Heart left ventricle (tissue), 16 donors: ENCODE measurements at regions not wholly inside any gene's neighbourhood (a gene's known extent, or its start where the extent isn't known, plus 50 kb on each side); places are given as distances from the start of the nearest gene placed in this dataset.

Experiments used
- ATAC-seq, 4 donors: fragments of 200-7000 bp; cut with Tn5 transposase; one replicate each; pipeline ENCODE4 v1.9.1; 2020 to 2022; ENCODE audit warnings: moderate library complexity in 4 of 4, mild to moderate bottlenecking in 3 of 4, moderate number of reproducible peaks in 1 of 4
- DNase-seq, 5 donors: peaks; one replicate each; pipeline ENCODE4 v3.0.0-alpha.2; 2020
- H3K27ac ChIP-seq, 12 donors: fragments of 200-600 bp; sonication (generic) in 4 of 12; one replicate each; pipeline versions ENCODE4 v1.5.0 to v1.8.0; 2016 to 2022; ENCODE audit warnings: mild to moderate bottlenecking in 2 of 12
- H3K27me3 ChIP-seq, 9 donors: fragments of 200-600 bp; sonication (generic) in 2 of 9; one replicate each; pipeline versions ENCODE4 v1.5.1 to v1.8.0; 2016 to 2022; ENCODE audit warnings: mild to moderate bottlenecking in 3 of 9
- H3K36me3 ChIP-seq, 9 donors: fragments of 200-600 bp; sonication (generic) in 2 of 9; one replicate each; pipeline versions ENCODE4 v1.5.0 to v1.8.0; 2018 to 2022; ENCODE audit warnings: mild to moderate bottlenecking in 2 of 9
- H3K4me1 ChIP-seq, 12 donors: fragments of 200-600 bp; sonication (generic) in 4 of 12; one replicate each; pipeline versions ENCODE4 v1.5.0 to v1.8.0; 2016 to 2022; ENCODE audit warnings: mild to moderate bottlenecking in 3 of 12
- H3K4me3 ChIP-seq, 12 donors: fragments of 200-600 bp; sonication (generic) in 4 of 12; one replicate each; pipeline versions ENCODE4 v1.5.0 to v1.8.0; 2017 to 2022; ENCODE audit warnings: mild to moderate bottlenecking in 9 of 12, moderate library complexity in 4 of 12
- H3K9me3 ChIP-seq, 12 donors: fragments of 200-600 bp; sonication (generic) in 4 of 12; one replicate each; pipeline versions ENCODE4 v1.5.0 to v1.8.0; 2016 to 2022; ENCODE audit warnings: mild to moderate bottlenecking in 1 of 12
- POLR2A ChIP-seq, 2 donors: fragments of 450-650 bp; IDR thresholded peaks; one replicate each; pipeline ENCODE4 v1.6.1; 2017; ENCODE audit warnings: antibody characterized with exemption in 2 of 2, mild to moderate bottlenecking in 2 of 2, moderate library complexity in 2 of 2
- WGBS, 4 donors: extraction: QIAGEN DNeasy Blood & Tissue Kit in 2 of 4; methylation state at CpG; one replicate each; pipeline versions ENCODE4 v1.1.5 to v1.1.7; 2013 to 2018; 5-methylcytosine and 5-hydroxymethylcytosine counted together
- intact Hi-C, 10 donors: fragments of 100-400 bp; cut with DNase I; formaldehyde crosslinking; loops; one replicate each; pipeline versions ENCODE4 v1.11.1 to v1.14.2; 2022
- TF ChIP-seq, protein P1 (sequence below), 12 donors: fragments of 200-600 bp; sonication (generic) in 4 of 12; IDR thresholded peaks; one replicate each; pipeline versions ENCODE4 v1.5.0 to v1.8.0; 2018 to 2022; ENCODE audit warnings: antibody characterized with exemption in 12 of 12, mild to moderate bottlenecking in 5 of 12
- donor health status: ischemic (EF 13 %, LVEDD 7.1; RV severe dilation, severe dysfunction).
- donor health status: healthy with polysubstance abuse.
- donor health status: DM: no; HTN: yes; CAD: no.
- donor health status: DM: no; HTN: no; CAD: no.
- donor health status: ischemic (EF 25% LVEDD 6.9; RV normal size, moderate dysfunction).
- donor health status: ischemic (EF 25% LVEDD 5.7; RV mildly dilated, moderate dysfunction).
- donor health status: healthy.
- donor health status: DM: yes; HTN: yes; CAD: no.
- donor health status: ischemic (EF 35%, LVEDD 5.7; RV mildly dilated, moderate dysfunction).
- donor health status: nonischemic (EF 11% LVEDD 7.7; RV severe dilation, severe dysfunction).
- donor health status: DM: yes; HTN: yes; CAD: no.
- donor health status: PGD.
- donor health status: ischemic (EF 29% LVEDD 5.4; RV normal size, mild dysfunction).
- donor health status: nonischemic (EF 23%, LVEDD 6.1; RV moderate dilation, normal function).

DNA sequence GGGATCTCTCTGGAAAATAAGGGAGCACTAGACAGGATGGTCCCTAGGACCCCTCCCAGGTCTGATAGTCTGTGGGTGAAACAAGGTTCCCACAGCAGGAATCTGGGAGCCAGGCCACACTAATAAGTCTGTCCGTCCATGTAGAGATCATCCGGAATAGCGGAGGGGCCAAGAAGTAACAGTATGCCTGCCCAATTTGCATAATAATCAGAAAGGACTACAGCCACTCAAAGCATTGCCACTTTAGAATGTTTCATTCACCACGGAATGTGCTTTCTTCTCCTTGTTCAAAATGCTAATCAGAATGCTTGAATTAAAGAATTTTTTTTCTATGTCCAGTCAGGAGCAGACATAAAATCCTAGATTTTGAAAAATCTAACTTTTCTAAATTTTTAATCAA lies 254.9 kb downstream of the ACTL7B start:
- peaks cover 0 to 4% (median 0%) of the 10 kb centered on the region in 9 donors for H3K27me3 ChIP-seq
- H3K27ac ChIP-seq: no peak overlapping the region
- no peaks in the 10 kb centered on the region for H3K9me3 ChIP-seq
- no peak for TF ChIP-seq POLR2A (IDR thresholded peaks at IDR 0.05)
- TF ChIP-seq, protein P1, sequence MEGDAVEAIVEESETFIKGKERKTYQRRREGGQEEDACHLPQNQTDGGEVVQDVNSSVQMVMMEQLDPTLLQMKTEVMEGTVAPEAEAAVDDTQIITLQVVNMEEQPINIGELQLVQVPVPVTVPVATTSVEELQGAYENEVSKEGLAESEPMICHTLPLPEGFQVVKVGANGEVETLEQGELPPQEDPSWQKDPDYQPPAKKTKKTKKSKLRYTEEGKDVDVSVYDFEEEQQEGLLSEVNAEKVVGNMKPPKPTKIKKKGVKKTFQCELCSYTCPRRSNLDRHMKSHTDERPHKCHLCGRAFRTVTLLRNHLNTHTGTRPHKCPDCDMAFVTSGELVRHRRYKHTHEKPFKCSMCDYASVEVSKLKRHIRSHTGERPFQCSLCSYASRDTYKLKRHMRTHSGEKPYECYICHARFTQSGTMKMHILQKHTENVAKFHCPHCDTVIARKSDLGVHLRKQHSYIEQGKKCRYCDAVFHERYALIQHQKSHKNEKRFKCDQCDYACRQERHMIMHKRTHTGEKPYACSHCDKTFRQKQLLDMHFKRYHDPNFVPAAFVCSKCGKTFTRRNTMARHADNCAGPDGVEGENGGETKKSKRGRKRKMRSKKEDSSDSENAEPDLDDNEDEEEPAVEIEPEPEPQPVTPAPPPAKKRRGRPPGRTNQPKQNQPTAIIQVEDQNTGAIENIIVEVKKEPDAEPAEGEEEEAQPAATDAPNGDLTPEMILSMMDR (IDR thresholded peaks at IDR 0.05): no peak
- no peak overlapping the region for H3K4me3 ChIP-seq
- no peaks in the 10 kb centered on the region for H3K36me3 ChIP-seq
- intact Hi-C loops: no loop called here
- no peak for ATAC-seq
- peaks cover 0 to 5% (median 0%) of the 10 kb centered on the region in 12 donors for H3K4me1 ChIP-seq
- WGBS, 4 donors: 80 to 90% (median 86%) methylated on average over 4 of the region's 4 CpGs
- DNase-seq: no peak

- Histone ChIP-seq H3K27ac (no peak overlapping the region), H3K36me3 (no peaks in the 10 kb centered on the region), H3K4me1 (peaks cover 0 to 5% (median 0%) of the 10 kb centered on the region in 12 donors), H3K9me3 (no peaks in the 10 kb centered on the region), H3K4me3 (no peak overlapping the region), H3K27me3 (peaks cover 0 to 4% (median 0%) of the 10 kb centered on the region in 9 donors)
- intact Hi-C loops: no loop called here
- TF ChIP-seq POLR2A (IDR thresholded peaks at IDR 0.05): no peak
- TF ChIP-seq, protein P1 (IDR thresholded peaks at IDR 0.05): no peak
- no peak for ATAC-seq
- no peak for DNase-seq
- 52 to 62% (median 53%) methylated on average over 1 of the region's 1 CpG for WGBS, 4 donors
Measured at GRCh38 chr9:108599571-108599970, 256.2 kb downstream of the ACTL7B start.

GRCh38 chr9:108591121-108591520 lies 264.7 kb downstream of the ACTL7B start:
- 94 to 96% (median 95%) methylated on average over 1 of the region's 1 CpG for WGBS, 4 donors
- no peak for ATAC-seq
- intact Hi-C loops: no loop called here

GRCh38 chr9:108588246-108588645 lies 267.5 kb downstream of the ACTL7B start:
- no peak for ATAC-seq
- 85 to 88% (median 86%) methylated on average over 3 of the region's 3 CpGs for WGBS, 4 donors
- DNase-seq: no peak
- Histone ChIP-seq H3K9me3 (no peaks in the 10 kb centered on the region), H3K27ac (no peak overlapping the region), H3K4me1 (no peaks in the 10 kb centered on the region), H3K4me3 (no peak overlapping the region), H3K27me3 (peaks cover 0 to 4% (median 0%) of the 10 kb centered on the region in 9 donors), H3K36me3 (no peaks in the 10 kb centered on the region)
- TF ChIP-seq POLR2A (IDR thresholded peaks at IDR 0.05): no peak
- TF ChIP-seq, protein P1 (IDR thresholded peaks at IDR 0.05): no peak
- intact Hi-C loops: no loop called here

More at GRCh38 chr9:108591121-108591520, 264.7 kb downstream of the ACTL7B start:
- H3K4me1 ChIP-seq: no peaks in the 10 kb centered on the region
- no peak overlapping the region for H3K27ac ChIP-seq
- H3K9me3 ChIP-seq: no peaks in the 10 kb centered on the region
- no peaks in the 10 kb centered on the region for H3K36me3 ChIP-seq
- DNase-seq: no peak
- no peak for TF ChIP-seq POLR2A (IDR thresholded peaks at IDR 0.05)
- TF ChIP-seq, protein P1 (IDR thresholded peaks at IDR 0.05): no peak
- peaks cover 0 to 4% (median 0%) of the 10 kb centered on the region in 9 donors for H3K27me3 ChIP-seq
- no peak overlapping the region for H3K4me3 ChIP-seq
